ENCODE measurements at regions not wholly inside any gene's neighbourhood (a gene's known extent, or its start where the extent isn't known, plus 50 kb on each side); places are given as distances from the start of the nearest gene placed in this dataset.

DNA sequence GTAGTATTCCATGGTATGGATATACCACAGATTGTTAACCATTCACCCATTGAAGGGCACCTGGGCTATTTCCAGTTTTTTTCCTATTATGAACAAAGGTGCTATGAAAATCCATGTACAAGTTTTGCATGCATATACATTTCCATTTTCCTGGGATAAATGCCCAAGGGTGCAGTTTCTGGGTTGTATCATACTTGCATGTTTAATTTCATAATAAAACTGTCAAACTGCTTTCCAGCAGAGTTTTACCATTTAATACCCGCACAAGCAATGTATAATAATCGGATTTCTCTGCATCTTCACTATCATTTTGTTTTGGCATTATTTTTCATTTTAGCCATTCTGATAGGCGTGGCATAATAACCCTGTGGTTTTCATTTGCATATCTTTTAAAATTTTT lies 154.3 kb upstream of the CXCL12 start:
- WGBS, 10 experiments = 0 to 90% (median 74%) methylated on average over 1 to 3 of the region's 3 CpGs

DNA sequence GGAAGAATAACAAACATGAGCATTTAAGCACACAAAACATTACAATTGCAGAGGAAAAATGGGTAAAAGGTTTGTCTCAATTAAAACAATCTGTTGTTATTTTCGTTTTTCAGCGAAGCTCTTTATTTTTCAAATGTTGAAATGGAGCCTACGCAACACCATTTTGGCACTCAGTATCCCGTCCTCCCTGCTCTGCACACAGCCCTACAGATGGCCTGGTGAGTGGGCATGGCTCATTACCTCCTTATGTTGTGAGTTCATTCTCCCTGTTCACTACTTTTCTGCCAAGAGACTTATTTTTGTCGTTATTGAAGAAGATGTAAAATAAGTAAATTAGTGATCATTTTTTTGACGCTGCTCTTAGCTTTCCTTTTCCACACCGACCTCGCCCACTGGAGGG lies 167.8 kb upstream of the CXCL12 start:
- H3K4me1 ChIP-seq (replicated peaks in 1 of 2) = no peaks in the 10 kb centered on the region
- no peak overlapping the region for H3K27ac ChIP-seq
- ATAC-seq (replicated peaks in 6 of 8) = no peak
- H3K4me3 ChIP-seq = no peak overlapping the region
- WGBS, 10 experiments = 13 to 86% (median 69%) methylated on average over 2 to 8 of the region's 8 CpGs
- in situ Hi-C loops (cut with MboI; ENCODE audit: low pct_unique_long_range_greater_than_20kb in 2 of 9, low sequenced_read_pairs in 9 of 9, unreplicated experiment in 9 of 9) = no loop called here

More for the DNA sequence above, 154.3 kb upstream of the CXCL12 start:
- no peak for ATAC-seq (replicated peaks in 6 of 8)
- in situ Hi-C loops (cut with MboI; ENCODE audit: low pct_unique_long_range_greater_than_20kb in 2 of 9, low sequenced_read_pairs in 9 of 9, unreplicated experiment in 9 of 9) = no loop called here
- H3K27ac ChIP-seq = no peak overlapping the region
- H3K4me3 ChIP-seq = no peak overlapping the region
- H3K4me1 ChIP-seq (replicated peaks in 1 of 2) = no peaks in the 10 kb centered on the region

DNA sequence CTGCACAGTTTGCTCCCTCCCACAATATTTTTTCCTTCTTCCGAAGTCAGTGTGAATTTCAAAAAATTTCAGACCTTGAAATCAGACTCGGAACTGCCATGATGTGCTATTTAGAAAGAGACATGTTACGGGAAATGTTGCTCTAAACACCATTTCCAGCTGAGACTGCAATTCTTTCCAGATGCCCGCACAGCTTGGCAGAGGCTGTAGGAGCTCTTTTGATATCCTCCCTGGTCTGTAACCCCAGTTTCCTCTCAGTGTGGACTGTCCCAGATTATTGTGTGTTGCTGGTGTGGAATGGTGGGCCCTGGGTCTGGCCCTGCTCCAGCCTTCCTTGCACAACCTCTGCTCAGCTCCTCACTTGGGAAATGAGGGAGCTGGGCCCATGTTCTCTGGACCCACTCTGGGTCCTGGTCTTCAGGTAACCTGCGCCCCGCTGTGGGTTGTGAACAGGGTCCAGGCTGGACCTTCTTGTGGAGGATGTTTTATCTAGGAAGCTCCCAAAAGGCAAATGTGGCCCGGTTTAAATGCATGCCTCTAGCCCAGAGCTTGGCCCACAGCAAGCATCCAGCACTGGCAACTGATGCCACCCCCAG lies 172.8 kb upstream of the CXCL12 start:
- WGBS, 10 experiments = 0 to 90% (median 77%) methylated on average over 2 to 3 of the region's 7 CpGs; no CpG with 5 or more reads in 1 of the 10 experiments
- in situ Hi-C loops (cut with MboI; ENCODE audit: low pct_unique_long_range_greater_than_20kb in 2 of 9, low sequenced_read_pairs in 9 of 9, unreplicated experiment in 9 of 9) = no loop called here
- Histone ChIP-seq H3K4me3 (no peak overlapping the region), H3K4me1 (replicated peaks in 1 of 2) (no peaks in the 10 kb centered on the region), H3K27ac (no peak overlapping the region)
- no peak for ATAC-seq (replicated peaks in 6 of 8)

GRCh38 chr10:44558521-44558920 lies 173.6 kb upstream of the CXCL12 start:
- H3K4me1 ChIP-seq (replicated peaks in 1 of 2) = no peaks in the 10 kb centered on the region
- in situ Hi-C loops (cut with MboI; ENCODE audit: low pct_unique_long_range_greater_than_20kb in 2 of 9, low sequenced_read_pairs in 9 of 9, unreplicated experiment in 9 of 9) = no loop called here
- peak in 1 of 8 experiments; percentile 21 for ATAC-seq (replicated peaks in 6 of 8)
- H3K4me3 ChIP-seq = no peak overlapping the region
- H3K27ac ChIP-seq = no peak overlapping the region

DNA sequence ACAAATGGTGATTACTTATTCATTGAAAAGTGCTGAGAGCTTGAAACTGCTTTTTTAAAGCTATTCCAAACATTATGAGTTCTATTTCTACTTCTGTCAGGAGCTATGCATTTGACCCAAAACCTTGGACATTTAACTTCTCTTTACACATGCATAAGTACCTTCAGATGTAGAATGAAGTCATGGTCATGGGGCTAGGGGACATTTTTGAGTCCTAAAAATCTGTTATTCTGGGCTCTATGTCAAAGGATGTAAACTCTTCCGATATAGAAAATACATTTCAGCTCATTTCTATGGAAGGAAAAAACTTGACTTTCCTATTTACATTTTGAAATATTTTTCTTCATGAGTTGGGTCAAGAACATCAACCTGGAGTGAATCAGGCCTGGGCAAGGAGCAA lies 179.5 kb upstream of the CXCL12 start:
- 92 to 100% (median 100%) methylated on average over 1 of the region's 1 CpG; no CpG with 5 or more reads in 1 of the 10 experiments for WGBS, 10 experiments
- H3K27ac ChIP-seq = no peak overlapping the region
- no peak for ATAC-seq (replicated peaks in 6 of 8)
- in situ Hi-C loops (cut with MboI; ENCODE audit: low pct_unique_long_range_greater_than_20kb in 2 of 9, low sequenced_read_pairs in 9 of 9, unreplicated experiment in 9 of 9) = no loop called here
- H3K4me1 ChIP-seq (replicated peaks in 1 of 2) = no peaks in the 10 kb centered on the region
- no peak overlapping the region for H3K4me3 ChIP-seq

DNA sequence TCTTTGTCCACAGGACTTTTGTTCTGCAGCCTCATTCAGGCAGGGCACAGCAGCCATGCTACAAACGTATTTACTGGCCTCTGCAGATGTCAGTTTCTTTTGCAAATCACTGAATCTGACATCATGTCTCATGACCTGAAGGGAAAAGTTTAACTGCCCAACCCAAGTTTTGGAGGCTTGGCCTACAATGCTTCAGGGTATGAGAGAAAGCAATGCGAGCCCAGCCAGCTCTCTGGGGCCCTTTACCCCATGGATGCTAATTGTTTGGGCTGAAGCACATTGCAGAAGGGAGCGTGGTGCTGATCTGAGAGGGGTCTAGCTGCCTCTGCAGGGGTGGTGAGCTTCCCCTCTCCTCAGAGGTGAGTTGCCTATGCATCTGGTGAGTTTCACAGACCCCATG lies 179.9 kb upstream of the CXCL12 start:
- WGBS, 10 experiments = 0 to 42% (median 18%) methylated on average over 1 to 3 of the region's 3 CpGs; no CpG with 5 or more reads in 2 of the 10 experiments

DNA sequence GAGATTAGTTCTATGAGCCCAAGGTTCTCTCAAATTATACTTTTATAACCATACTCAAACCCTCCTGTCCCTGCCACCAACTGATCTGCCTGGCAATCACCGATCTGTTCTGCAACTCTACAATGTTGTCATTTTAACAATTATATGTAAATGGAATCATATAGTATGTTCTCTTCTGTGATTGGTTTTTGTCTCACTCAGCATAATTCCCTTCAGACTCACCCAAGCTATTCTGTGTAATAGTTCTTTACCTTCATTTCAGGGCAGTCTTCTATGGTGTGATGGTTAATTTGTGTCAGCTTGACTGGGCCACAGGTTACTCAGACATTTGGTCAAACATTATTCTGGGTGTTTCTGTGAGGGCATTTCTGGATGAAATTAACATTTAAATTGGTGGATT lies 181.9 kb upstream of the CXCL12 start:
- H3K27ac ChIP-seq = no peak overlapping the region
- no peak overlapping the region for H3K4me3 ChIP-seq
- in situ Hi-C loops (cut with MboI; ENCODE audit: low pct_unique_long_range_greater_than_20kb in 2 of 9, low sequenced_read_pairs in 9 of 9, unreplicated experiment in 9 of 9) = no loop called here
- no peaks in the 10 kb centered on the region for H3K4me1 ChIP-seq (replicated peaks in 1 of 2)
- no peak for ATAC-seq (replicated peaks in 6 of 8)
- 0 to 100% (median 0%) methylated on average over 1 of the region's 1 CpG; no CpG with 5 or more reads in 5 of the 10 experiments for WGBS, 10 experiments

More for the DNA sequence above, 179.9 kb upstream of the CXCL12 start:
- Histone ChIP-seq H3K4me3 (no peak overlapping the region), H3K27ac (no peak overlapping the region), H3K4me1 (replicated peaks in 1 of 2) (no peaks in the 10 kb centered on the region)
- in situ Hi-C loops (cut with MboI; ENCODE audit: low pct_unique_long_range_greater_than_20kb in 2 of 9, low sequenced_read_pairs in 9 of 9, unreplicated experiment in 9 of 9) = no loop called here
- ATAC-seq (replicated peaks in 6 of 8) = peak in 3 of 8 experiments; percentile 68 to 89 (median 73)

GRCh38 chr10:44567471-44567870 lies 182.6 kb upstream of the CXCL12 start:
- ATAC-seq (replicated peaks in 6 of 8) = peak in 2 of 8 experiments; percentile 1 to 49
- H3K4me3 ChIP-seq = no peak overlapping the region
- no peak overlapping the region for H3K27ac ChIP-seq
- in situ Hi-C loops (cut with MboI; ENCODE audit: low pct_unique_long_range_greater_than_20kb in 2 of 9, low sequenced_read_pairs in 9 of 9, unreplicated experiment in 9 of 9) = no loop called here
- no peaks in the 10 kb centered on the region for H3K4me1 ChIP-seq (replicated peaks in 1 of 2)
- 20 to 100% (median 67%) methylated on average over 1 of the region's 1 CpG; no CpG with 5 or more reads in 5 of the 10 experiments for WGBS, 10 experiments

DNA sequence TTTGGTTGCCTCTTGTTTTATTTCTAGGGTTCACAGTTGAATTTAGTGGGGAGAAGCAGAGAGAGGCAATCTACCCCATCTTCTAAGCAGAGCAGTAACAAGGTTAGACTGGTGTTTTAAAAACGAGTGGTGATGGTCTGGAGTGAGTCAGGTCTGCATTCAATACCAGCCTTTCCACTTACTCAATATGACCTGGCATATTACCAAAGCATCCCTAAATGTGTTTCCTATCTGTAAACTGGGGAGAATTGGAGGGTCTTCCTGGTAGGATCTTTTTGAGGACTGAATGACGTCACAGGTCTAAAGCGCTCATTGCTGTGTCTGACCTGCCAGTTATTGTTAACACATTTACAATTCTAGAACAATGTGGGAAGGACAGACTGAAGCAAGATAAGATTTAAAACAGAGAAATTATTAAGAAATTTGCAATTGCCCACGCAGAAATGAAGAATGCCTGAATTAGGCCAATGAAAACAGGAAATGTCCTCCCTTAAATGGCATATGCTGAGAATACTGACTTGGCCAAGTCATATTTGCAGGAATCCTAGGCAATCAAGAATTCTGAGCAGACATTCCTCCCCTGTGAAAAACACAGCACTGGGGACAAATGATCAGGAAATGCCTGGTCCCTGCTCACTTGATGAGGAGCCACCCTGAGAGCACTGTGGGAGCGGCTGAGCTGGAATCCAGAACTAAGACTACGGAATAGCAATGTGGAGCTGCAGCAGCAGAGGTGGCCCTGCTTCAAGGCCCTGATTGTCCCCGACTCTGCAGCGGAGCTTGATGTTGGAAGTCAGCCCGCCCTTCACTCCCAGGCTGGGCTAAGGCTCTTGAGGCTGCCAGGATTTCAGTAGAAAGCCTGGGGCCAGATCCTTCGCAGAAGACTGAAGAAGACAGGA lies 184.5 kb upstream of the CXCL12 start:
- no peak overlapping the region for H3K27ac ChIP-seq
- ATAC-seq (replicated peaks in 6 of 8) = peak in 3 of 8 experiments; percentile 59 to 75 (median 68)
- no peaks in the 10 kb centered on the region for H3K4me1 ChIP-seq (replicated peaks in 1 of 2)
- H3K4me3 ChIP-seq = no peak overlapping the region
- in situ Hi-C loops (cut with MboI; ENCODE audit: low pct_unique_long_range_greater_than_20kb in 2 of 9, low sequenced_read_pairs in 9 of 9, unreplicated experiment in 9 of 9) = no loop called here
- 0 to 100% (median 75%) methylated on average over 1 to 8 of the region's 10 CpGs for WGBS, 10 experiments

DNA sequence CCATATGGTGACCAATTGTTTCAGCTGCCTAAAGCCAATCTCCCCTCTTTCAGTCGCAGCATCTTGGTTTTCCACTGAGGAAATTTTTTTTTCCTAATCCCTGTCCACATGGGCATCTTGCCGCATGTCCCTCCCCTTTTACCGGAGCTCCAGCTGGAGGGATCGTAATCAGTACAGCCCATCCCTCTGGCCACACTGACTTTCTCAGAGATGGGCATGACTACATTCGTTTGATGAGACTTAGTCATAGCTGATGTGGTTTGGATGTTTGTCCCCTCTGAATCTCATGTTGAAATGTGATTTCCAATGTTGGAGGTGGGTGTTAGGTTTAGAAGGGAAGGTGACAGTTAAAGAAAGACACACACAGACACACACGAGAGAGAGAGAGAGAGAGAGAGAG lies 186.8 kb upstream of the CXCL12 start:
- WGBS, 10 experiments = 62 to 80% (median 78%) methylated on average over 1 to 6 of the region's 6 CpGs; no CpG with 5 or more reads in 6 of the 10 experiments
- Histone ChIP-seq H3K27ac (no peak overlapping the region), H3K4me3 (no peak overlapping the region), H3K4me1 (replicated peaks in 1 of 2) (no peaks in the 10 kb centered on the region)
- ATAC-seq (replicated peaks in 6 of 8) = no peak
- in situ Hi-C loops (cut with MboI; ENCODE audit: low pct_unique_long_range_greater_than_20kb in 2 of 9, low sequenced_read_pairs in 9 of 9, unreplicated experiment in 9 of 9) = no loop called here

DNA sequence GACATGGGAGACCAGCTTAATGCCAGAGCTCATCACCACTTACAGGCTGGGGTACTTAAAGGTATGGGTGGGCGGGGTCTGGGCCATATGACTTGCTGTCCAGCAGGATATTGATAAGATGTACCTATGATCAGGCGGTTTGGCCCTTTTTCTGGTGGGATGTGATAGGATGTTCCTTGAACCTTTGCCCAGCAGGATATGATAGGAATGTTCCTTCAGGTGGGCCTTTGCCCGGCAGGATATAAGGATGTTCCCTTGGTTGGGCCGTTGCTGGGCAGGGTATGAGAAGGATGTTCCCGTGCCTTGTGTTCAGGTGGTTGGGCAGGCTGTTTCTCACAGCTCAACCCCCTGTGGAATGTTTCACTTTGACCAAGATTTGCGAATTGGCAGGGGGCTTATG lies 187.2 kb upstream of the CXCL12 start:
- H3K27ac ChIP-seq = no peak overlapping the region
- ATAC-seq (replicated peaks in 6 of 8) = no peak
- no peaks in the 10 kb centered on the region for H3K4me1 ChIP-seq (replicated peaks in 1 of 2)
- in situ Hi-C loops (cut with MboI; ENCODE audit: low pct_unique_long_range_greater_than_20kb in 2 of 9, low sequenced_read_pairs in 9 of 9, unreplicated experiment in 9 of 9) = no loop called here
- no peak overlapping the region for H3K4me3 ChIP-seq
- WGBS, 10 experiments = 60 to 100% (median 89%) methylated on average over 1 to 4 of the region's 6 CpGs; no CpG with 5 or more reads in 6 of the 10 experiments

- ATAC-seq (replicated peaks in 6 of 8) = no peak
- no peaks in the 10 kb centered on the region for H3K4me1 ChIP-seq (replicated peaks in 1 of 2)
- in situ Hi-C loops (cut with MboI; ENCODE audit: low pct_unique_long_range_greater_than_20kb in 2 of 9, low sequenced_read_pairs in 9 of 9, unreplicated experiment in 9 of 9) = no loop called here
- H3K27ac ChIP-seq = no peak overlapping the region
- WGBS, 10 experiments = 20% methylated on average over 1 of the region's 1 CpG; no CpG with 5 or more reads in 9 of the 10 experiments
- H3K4me3 ChIP-seq = no peak overlapping the region
Observed at GRCh38 chr10:44573821-44574220, 188.9 kb upstream of the CXCL12 start.

GRCh38 chr10:44574596-44575480 lies 189.9 kb upstream of the CXCL12 start:
- in situ Hi-C loops (cut with MboI; ENCODE audit: low pct_unique_long_range_greater_than_20kb in 2 of 9, low sequenced_read_pairs in 9 of 9, unreplicated experiment in 9 of 9) = no loop called here
- no peak for ATAC-seq (replicated peaks in 6 of 8)
- 20 to 86% (median 85%) methylated on average over 1 to 7 of the region's 10 CpGs; no CpG with 5 or more reads in 7 of the 10 experiments for WGBS, 10 experiments
- Histone ChIP-seq H3K4me1 (replicated peaks in 1 of 2) (no peaks in the 10 kb centered on the region), H3K27ac (no peak overlapping the region), H3K4me3 (no peak overlapping the region)

All from motor neuron (in vitro differentiated cells).